Panc1 (cell line): ENCODE measurements at regions not wholly inside any gene's neighbourhood (a gene's known extent, or its start where the extent isn't known, plus 50 kb on each side); places are given as distances from the start of the nearest gene placed in this dataset.

Experiments used
- CTCF ChIP-seq: fragments of 450-650 bp; IDR thresholded peaks from 2 replicates; pipeline ENCODE4 v1.5.1; 2017; ENCODE audit warnings: mild to moderate bottlenecking
- POLR2AphosphoS5 ChIP-seq: IDR thresholded peaks from 2 replicates; pipeline ENCODE4 v1.6.1; 2012; ENCODE audit warnings: mild to moderate bottlenecking, low read depth, low read length, moderate library complexity
- SIN3A ChIP-seq: IDR thresholded peaks from 2 replicates; pipeline ENCODE4 v1.6.1; 2012; ENCODE audit warnings: low read depth, mild to moderate bottlenecking, low read length, moderate library complexity, borderline replicate concordance; ENCODE audit not compliant: insufficient read depth
- TF ChIP-seq, protein P1 (sequence below), 2 experiments: IDR thresholded peaks; 2 replicates each; pipeline ENCODE4 v1.6.1; 2011 to 2012; ENCODE audit warnings: low read depth in 2 of 2, control low read depth in 1 of 2, low read length in 1 of 2, mild to moderate bottlenecking in 1 of 2, moderate library complexity in 1 of 2; ENCODE audit not compliant: insufficient read depth in 1 of 2

DNA sequence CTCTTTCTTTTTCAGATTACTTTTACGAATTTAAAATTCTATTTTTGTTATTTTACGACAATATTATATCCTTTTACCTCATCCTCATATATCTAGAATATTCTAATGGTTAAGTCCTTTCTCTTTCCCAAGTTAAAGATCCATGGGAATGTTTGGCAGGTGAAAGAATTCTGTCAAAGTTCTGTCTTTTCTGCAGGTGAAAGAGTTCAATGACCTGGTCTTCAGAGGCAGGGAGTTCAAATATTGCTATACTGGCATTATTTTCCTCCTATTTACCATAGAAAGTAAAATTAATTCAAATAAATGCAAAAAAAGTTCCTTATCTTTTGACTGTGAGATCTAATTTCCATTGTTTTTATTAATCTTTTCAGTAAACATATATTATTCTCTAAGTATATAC lies 194.3 kb downstream of the ARL4A start:
- TF ChIP-seq, protein P1, sequence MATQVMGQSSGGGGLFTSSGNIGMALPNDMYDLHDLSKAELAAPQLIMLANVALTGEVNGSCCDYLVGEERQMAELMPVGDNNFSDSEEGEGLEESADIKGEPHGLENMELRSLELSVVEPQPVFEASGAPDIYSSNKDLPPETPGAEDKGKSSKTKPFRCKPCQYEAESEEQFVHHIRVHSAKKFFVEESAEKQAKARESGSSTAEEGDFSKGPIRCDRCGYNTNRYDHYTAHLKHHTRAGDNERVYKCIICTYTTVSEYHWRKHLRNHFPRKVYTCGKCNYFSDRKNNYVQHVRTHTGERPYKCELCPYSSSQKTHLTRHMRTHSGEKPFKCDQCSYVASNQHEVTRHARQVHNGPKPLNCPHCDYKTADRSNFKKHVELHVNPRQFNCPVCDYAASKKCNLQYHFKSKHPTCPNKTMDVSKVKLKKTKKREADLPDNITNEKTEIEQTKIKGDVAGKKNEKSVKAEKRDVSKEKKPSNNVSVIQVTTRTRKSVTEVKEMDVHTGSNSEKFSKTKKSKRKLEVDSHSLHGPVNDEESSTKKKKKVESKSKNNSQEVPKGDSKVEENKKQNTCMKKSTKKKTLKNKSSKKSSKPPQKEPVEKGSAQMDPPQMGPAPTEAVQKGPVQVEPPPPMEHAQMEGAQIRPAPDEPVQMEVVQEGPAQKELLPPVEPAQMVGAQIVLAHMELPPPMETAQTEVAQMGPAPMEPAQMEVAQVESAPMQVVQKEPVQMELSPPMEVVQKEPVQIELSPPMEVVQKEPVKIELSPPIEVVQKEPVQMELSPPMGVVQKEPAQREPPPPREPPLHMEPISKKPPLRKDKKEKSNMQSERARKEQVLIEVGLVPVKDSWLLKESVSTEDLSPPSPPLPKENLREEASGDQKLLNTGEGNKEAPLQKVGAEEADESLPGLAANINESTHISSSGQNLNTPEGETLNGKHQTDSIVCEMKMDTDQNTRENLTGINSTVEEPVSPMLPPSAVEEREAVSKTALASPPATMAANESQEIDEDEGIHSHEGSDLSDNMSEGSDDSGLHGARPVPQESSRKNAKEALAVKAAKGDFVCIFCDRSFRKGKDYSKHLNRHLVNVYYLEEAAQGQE (IDR thresholded peaks at IDR 0.05; ENCODE audit: insufficient read depth in 1 of 2, low read depth in 2 of 2, low read length in 1 of 2), result no peak
- TF ChIP-seq CTCF (no peak), POLR2AphosphoS5 (no peak), SIN3A (no peak)
